ENCODE measurements at regions not wholly inside any gene's neighbourhood (a gene's known extent, or its start where the extent isn't known, plus 50 kb on each side); places are given as distances from the start of the nearest gene placed in this dataset.

GRCh38 chr1:182129398-182129797 lies 67.9 kb upstream of the ZNF648 start:
- DNase-seq: peak in 34 of 56 donors; percentile 6 to 81 (median 42)

GRCh38 chr1:182128502-182128901 lies 67.0 kb upstream of the ZNF648 start:
- no peak for DNase-seq

- no peak for DNase-seq
These were observed 66.1 kb upstream of the ZNF648 start for GRCh38 chr1:182127656-182128055.

- DNase-seq: no peak
These were observed 64.8 kb upstream of the ZNF648 start for GRCh38 chr1:182126272-182126800.

DNA sequence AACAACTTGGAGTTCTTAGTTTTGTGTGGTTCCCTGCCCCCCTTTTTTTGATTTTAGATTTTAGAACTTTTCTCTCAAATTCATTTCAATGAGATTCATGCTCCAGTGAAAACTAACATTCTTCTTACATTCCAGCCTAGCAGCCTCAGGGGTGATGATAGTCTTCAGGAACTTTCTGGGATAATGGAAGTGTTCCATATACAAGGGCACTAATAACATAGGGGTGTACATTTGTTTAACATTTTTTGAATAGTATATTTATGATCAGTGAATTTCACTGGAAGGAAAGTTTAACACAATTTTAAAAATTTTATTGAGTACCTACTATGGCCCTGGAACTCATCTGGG lies 61.4 kb upstream of the ZNF648 start:
- no peak for DNase-seq

DNA sequence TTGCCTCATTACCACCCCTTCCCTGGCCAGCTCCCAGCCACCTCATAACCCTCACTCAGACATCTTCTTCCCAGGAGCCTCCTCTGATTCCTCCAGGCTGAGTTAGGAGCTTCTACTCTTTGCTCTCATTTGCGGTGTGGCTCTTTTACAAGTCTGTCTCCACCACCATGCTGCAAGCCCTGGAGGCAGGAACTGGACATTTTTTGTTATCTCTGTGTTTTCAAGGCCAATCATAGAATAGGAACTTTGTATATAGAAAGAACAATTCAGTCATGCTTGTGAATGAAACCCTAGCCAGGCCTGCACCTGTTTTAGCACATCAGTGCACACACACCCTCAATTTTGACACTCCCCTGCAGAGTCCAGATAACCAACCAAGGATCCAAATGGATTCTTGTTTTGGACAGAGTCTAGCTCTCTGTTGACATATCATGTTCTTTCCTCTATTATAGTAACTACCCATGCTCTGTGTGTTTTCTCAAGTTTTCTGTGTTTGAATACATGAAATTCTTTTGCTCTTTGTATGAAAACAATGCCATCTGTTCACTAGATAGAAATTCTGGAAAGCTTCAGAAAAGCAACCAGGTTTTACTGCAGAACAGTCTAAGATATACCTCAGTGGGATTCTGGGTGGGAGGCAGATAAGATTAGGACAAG lies 60.9 kb upstream of the ZNF648 start:
- DNase-seq: no peak

- DNase-seq: no peak
These were observed 60.3 kb upstream of the ZNF648 start for GRCh38 chr1:182121787-182122186.

DNA sequence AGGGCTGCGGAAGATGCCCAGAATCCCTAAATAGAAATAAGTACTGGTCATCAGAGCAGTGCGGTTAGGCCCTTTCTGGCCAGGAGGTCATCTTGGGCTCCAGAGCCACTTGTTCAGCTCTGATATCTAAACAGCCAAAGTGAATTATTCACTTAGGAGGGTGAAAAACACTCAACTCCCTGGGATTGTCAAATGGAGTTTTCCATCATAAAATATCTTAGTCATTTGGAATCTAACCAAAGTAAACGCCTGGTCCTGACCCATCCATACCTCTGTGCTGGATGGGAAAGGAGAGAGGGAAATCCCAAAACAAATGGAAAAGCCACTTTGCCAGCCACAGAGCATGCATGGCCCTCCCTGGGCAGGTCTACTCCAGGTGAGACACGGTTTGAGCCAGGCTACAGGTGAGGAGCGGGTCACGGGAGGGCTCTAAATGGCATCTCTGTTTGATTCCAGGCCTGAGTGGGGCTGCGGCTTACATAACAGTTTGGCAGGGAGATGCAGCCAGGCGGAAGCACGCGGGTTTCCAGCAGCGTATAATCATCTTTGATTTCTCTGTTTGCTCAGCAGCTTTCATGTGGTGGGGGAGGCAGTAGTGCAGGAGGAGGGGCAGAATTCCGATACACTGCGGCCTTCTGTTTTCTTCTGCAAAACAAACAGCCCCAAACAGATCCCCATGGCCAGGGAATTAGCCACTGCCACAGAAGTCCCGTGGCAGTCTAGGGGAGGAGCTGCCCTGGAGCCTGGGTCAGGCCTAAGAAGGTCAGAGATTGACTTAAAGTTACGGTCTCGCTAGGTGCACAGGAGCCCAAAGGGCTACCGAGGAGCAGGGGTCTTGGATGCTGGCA lies 59.1 kb upstream of the ZNF648 start:
- peak in 54 of 56 donors; percentile 17 to 88 (median 66) for DNase-seq

GRCh38 chr1:182119631-182120030 lies 58.1 kb upstream of the ZNF648 start:
- no peak for DNase-seq

DNA sequence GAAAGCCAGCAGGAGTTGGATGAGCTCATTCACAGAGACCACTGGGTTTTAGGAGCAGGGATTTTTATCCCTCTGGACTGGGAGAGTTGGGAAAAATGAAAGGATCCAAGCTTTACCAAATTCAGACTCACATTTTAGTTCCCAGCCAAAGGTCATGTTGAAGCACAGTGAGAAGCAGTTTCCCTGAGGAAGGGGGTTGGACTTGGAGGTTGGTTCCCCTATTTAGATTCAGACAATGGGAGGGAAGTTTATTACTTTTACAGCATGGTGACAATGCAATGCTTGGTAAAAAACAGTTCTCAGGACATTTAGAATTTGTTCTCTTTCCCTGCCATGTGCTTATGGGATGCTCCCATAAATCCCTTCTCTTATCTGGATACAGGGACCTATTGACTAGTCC lies 57.3 kb upstream of the ZNF648 start:
- DNase-seq: no peak

- DNase-seq: peak in 1 of 56 donors; percentile 32
These were observed 53.1 kb upstream of the ZNF648 start for GRCh38 chr1:182114627-182115023.

DNA sequence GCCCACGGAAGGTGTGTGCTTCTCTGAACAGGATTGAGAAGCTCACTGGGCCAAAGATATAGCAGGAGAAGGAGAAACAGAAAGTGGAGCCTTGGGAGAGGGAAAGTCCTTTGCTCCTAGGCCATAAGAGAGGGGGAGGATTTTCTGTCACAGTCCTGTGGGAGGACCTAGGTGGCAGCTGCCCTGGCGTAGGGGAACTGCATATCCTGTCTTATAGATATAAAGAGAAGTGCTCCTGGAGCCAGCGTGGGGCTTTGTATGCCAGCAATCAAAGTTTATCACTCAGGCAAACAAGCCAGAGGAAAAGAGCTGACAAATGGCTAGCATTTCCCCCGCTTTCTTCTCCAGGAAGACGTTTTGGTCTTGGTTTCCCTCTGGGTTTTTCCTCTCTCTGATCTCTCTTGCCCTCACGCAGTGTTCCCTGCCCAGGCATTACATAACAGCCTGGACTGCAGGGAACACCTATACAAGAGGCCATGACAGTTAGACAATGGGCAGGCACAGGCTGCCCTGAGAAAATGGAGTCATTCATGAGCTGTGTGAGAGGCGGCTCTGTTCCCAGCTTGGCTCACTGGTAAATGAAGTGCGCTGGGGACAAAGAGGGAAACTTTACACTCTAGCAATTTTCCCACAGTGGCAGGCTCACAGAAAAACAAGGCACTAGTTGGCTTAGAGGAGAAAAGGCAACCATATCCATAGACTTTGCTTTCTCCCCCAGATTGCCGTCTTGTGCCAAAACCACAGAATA lies 52.5 kb upstream of the ZNF648 start:
- peak in 55 of 56 donors; percentile 14 to 97 (median 81) for DNase-seq

- peak in 5 of 56 donors; percentile 5 to 68 (median 9) for DNase-seq
These were observed 50.0 kb upstream of the ZNF648 start for GRCh38 chr1:182111496-182111895.

All from amygdala (tissue), 56 donors.